ENCODE measurements at regions not wholly inside any gene's neighbourhood (a gene's known extent, or its start where the extent isn't known, plus 50 kb on each side); places are given as distances from the start of the nearest gene placed in this dataset.

DNA sequence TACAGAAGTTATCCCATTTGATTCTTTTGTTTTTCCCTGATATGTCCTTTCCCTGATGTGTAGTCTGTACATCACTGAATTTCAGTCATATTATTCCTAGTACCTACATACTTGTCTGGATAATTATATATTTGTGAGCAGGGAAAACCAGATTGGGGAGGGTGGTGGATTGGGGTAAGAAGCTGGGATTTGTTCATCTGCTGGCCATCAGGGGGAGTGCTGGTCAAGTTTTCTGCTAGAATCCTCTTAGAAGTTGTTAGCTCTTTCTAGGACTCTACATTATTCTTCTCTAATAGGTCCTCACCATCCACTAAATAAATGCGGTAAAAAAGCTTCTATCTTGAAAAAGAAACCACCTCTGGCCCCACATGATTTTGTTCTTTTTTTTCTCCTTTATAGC, 232.7 kb upstream of the TAC1 start:
- intact Hi-C loops (cut with DNase I; ENCODE audit: low total_unique reads): no loop called here

DNA sequence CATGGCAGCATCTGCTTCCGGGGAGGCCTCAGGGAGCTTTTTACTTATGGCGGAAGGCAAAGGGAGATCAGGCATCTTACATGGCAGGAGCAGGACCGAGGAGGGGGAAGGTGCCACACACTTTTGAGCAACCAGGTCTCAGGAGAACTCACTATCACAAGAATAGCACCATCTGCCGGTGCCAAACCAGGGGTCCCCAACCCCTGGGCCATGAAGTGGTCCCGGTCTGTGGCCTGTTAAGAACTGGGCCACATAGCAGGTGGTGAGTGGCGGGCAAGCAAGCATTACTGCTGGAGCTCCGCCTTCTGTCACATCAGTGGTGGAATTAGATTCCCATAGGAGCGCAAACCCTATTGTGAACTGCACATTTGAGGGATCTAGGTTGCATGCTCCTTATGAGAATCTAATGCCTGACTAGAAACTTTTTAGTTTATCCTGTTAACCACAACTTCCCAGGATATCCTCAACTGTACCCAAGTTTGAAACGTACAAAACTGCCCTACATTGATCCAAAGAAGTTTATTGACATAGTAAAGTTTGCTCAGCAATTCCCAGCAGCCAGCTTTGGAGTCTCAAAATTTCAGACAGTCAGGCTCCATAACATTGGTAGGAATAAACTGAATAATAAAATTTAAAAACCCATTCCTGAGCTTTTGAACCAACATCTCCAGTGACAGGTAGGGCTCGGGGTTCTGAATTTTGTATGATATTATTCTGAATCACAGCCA, 228.4 kb upstream of the TAC1 start:
- Histone ChIP-seq H3K27ac (no peak overlapping the region), H3K36me3 (no peaks in the 10 kb centered on the region), H3K9me3 (no peaks in the 10 kb centered on the region), H3K27me3 (no peaks in the 10 kb centered on the region), H3K4me3 (no peak overlapping the region), H3K4me1 (no peaks in the 10 kb centered on the region)
- no peak for TF ChIP-seq EP300 (IDR thresholded peaks at IDR 0.05)
- TF ChIP-seq, protein P1, sequence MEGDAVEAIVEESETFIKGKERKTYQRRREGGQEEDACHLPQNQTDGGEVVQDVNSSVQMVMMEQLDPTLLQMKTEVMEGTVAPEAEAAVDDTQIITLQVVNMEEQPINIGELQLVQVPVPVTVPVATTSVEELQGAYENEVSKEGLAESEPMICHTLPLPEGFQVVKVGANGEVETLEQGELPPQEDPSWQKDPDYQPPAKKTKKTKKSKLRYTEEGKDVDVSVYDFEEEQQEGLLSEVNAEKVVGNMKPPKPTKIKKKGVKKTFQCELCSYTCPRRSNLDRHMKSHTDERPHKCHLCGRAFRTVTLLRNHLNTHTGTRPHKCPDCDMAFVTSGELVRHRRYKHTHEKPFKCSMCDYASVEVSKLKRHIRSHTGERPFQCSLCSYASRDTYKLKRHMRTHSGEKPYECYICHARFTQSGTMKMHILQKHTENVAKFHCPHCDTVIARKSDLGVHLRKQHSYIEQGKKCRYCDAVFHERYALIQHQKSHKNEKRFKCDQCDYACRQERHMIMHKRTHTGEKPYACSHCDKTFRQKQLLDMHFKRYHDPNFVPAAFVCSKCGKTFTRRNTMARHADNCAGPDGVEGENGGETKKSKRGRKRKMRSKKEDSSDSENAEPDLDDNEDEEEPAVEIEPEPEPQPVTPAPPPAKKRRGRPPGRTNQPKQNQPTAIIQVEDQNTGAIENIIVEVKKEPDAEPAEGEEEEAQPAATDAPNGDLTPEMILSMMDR (IDR thresholded peaks at IDR 0.05): no peak
- no peak for TF ChIP-seq POLR2AphosphoS5 (IDR thresholded peaks at IDR 0.05)
- no peak for TF ChIP-seq POLR2A (IDR thresholded peaks at IDR 0.05)
- intact Hi-C loops (cut with DNase I; ENCODE audit: low total_unique reads): no loop called here
- no peak for DNase-seq
- WGBS, 5 donors: 74 to 81% (median 78%) methylated on average over 9 to 10 of the region's 10 CpGs

More for the DNA sequence above, 232.7 kb upstream of the TAC1 start:
- Histone ChIP-seq H3K27me3 (no peaks in the 10 kb centered on the region), H3K27ac (no peak overlapping the region), H3K36me3 (no peaks in the 10 kb centered on the region), H3K4me1 (no peaks in the 10 kb centered on the region), H3K9me3 (no peaks in the 10 kb centered on the region), H3K4me3 (no peak overlapping the region)
- WGBS, 5 donors: 33 to 67% (median 43%) methylated on average over 1 of the region's 1 CpG
- TF ChIP-seq, protein P1 (IDR thresholded peaks at IDR 0.05): peak in 3 of 7 experiments; percentile 8 to 33 (median 32)
- TF ChIP-seq POLR2A (IDR thresholded peaks at IDR 0.05) (no peak), EP300 (IDR thresholded peaks at IDR 0.05) (no peak), POLR2AphosphoS5 (IDR thresholded peaks at IDR 0.05) (no peak)
- peak; percentile 26 to 61 for DNase-seq

DNA sequence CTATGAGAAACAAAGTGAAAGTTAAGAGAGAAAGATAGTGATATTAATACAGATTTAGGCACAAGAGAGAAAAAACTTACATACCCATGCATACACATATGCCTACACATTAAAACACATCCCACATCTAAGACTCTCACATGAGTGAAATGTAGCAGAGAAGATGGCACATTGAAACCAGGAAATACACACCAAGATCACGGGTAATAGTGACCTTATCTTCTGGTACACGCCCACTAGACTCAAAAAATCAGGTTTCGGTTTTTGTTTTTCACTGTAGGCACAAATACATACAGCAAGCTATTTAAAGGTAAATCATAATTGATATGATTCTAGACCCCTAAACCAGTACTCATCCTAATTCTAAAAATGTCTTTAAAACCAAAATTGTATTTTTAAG, 225.2 kb upstream of the TAC1 start:
- TF ChIP-seq EP300 (IDR thresholded peaks at IDR 0.05) (no peak), POLR2AphosphoS5 (IDR thresholded peaks at IDR 0.05) (no peak), POLR2A (IDR thresholded peaks at IDR 0.05) (no peak)
- TF ChIP-seq, protein P1 (IDR thresholded peaks at IDR 0.05): no peak
- WGBS, 5 donors: 32 to 42% (median 37%) methylated on average over 3 of the region's 3 CpGs
- DNase-seq: no peak
- H3K27me3 ChIP-seq: no peaks in the 10 kb centered on the region
- H3K9me3 ChIP-seq: no peaks in the 10 kb centered on the region
- no peaks in the 10 kb centered on the region for H3K36me3 ChIP-seq
- intact Hi-C loops (cut with DNase I; ENCODE audit: low total_unique reads): no loop called here
- no peaks in the 10 kb centered on the region for H3K4me1 ChIP-seq
- no peak overlapping the region for H3K27ac ChIP-seq
- no peak overlapping the region for H3K4me3 ChIP-seq

DNA sequence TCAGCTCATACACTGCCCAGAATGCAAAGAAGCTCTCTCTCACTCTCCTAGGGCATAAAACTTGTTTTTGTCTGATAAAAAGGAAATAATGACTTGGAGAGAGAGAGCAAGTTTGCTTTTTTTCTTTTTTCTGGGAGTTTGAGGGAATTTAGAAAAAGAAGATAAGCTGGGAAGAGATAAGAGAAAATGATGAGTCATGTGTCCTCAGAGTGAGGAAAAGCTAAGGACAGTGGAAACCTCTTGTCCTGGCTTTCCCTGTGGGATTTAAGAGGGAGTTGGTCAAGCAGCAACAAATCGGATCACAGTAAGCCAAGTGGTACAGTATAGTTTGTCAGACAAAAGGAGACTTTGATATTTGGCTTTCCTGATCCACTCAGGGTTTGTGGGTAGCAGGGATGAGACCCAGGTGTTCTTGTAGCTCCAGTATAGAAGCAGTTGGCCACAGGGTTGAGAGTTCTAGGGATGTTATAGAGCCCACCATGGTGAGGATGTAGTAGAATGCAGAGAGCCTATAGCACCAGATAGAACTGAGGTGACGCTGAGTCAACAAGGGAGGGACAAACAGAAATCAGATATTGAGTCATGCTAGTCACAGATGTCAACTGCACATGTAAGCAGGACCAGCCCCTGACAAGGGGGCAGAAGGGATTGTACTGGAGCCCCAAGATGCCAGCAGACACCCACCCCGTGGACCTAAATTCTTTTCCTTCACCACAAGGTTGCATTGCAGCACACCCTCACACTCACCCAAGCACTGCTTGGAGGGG, 219.3 kb upstream of the TAC1 start:
- Histone ChIP-seq H3K9me3 (no peaks in the 10 kb centered on the region), H3K4me3 (no peak overlapping the region), H3K27me3 (no peaks in the 10 kb centered on the region), H3K36me3 (no peaks in the 10 kb centered on the region), H3K27ac (no peak overlapping the region), H3K4me1 (no peaks in the 10 kb centered on the region)
- intact Hi-C loops (cut with DNase I; ENCODE audit: low total_unique reads): no loop called here
- 71 to 89% (median 71%) methylated on average over 3 of the region's 3 CpGs for WGBS, 5 donors
- no peak for DNase-seq
- TF ChIP-seq POLR2A (IDR thresholded peaks at IDR 0.05) (no peak), POLR2AphosphoS5 (IDR thresholded peaks at IDR 0.05) (no peak), EP300 (IDR thresholded peaks at IDR 0.05) (no peak)
- TF ChIP-seq, protein P1 (IDR thresholded peaks at IDR 0.05): no peak
